HG02798 (cell line): ENCODE measurements at regions not wholly inside any gene's neighbourhood (a gene's known extent, or its start where the extent isn't known, plus 50 kb on each side); places are given as distances from the start of the nearest gene placed in this dataset.
A peak's percentile ranks its signal among the peaks of the same experiment; 100 is the strongest.
"Not testable (repeated sequence)": the region's sequence is repeated elsewhere in the genome, so short reads cannot be mapped to it uniquely, and the experiment has no call there.

ENCODE experiments used
- ATAC-seq: cut with Tn5 transposase; IDR thresholded peaks from one replicate; pipeline ENCODE4 v1.9.1; 2021; ENCODE audit warnings: mild to moderate bottlenecking; ENCODE audit not compliant: unreplicated experiment, poor library complexity

DNA sequence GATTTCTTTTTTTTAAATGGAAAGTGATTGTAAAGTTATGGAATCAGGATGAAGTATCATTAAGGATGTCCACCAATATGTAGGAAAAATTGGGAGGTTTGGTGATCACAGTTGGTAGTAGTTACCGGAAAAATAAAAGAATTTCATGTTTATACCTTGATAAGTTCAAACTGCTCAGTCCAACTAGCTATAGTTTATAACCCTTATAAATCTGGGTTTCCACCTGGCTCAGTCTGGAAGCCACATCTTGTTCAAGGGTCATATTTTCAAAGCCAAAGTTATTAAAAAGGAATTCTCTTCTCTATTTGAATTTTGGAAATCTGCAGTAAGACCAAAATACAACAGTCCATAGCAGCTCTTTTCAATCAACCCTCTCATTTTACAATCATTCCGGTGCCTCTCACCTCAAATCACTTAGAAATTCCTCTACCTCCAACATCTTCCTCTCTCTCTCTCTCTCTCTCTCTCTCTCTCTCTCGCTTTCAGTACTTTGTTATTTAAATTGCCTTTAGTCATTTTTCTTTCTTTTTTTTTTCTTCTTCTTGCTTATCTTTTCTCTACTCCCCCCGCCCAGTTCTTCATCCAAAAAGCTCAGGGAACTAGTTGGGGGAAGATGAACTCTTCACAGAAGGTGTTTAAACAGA lies 186.2 kb upstream of the TBC1D5 start:
- no peak for ATAC-seq

DNA sequence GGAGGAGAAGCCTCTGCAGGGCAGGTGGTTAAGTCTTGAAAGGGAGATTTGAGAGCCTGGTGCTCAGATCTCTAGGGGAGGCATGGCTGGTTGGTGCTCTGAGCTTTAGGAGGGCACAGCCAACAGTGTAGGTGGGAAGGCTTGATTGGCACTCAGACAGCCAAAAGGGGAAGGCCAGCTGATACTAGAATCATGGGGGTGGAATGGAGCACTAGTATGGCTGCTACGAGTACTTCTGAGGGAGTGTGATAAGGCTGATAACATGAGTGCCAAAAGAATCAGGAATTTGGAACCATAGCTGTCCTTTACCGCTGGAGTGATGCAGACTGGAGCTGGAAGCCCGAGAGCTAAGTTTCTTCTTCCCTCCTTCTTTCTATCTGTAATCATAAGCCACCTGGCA lies 184.6 kb upstream of the TBC1D5 start:
- ATAC-seq, result no peak

DNA sequence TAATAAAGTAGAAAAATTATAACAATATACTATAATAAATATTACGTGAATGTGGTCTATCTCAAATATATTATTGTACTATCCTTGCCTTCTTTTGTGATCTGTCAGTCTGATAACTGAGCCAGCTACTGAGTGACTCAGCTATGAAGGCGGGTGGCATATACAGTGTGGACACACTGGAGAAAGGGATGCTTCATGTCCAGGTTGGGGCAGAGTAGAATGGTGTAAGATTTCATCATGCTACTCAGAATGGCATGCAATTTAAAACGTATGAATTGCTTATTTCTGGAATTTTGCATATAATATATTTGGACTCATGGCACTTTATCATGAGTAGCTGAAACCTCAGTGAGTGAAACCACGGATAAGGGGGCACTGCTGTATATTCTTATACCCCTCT lies 172.9 kb upstream of the TBC1D5 start:
- no peak for ATAC-seq

DNA sequence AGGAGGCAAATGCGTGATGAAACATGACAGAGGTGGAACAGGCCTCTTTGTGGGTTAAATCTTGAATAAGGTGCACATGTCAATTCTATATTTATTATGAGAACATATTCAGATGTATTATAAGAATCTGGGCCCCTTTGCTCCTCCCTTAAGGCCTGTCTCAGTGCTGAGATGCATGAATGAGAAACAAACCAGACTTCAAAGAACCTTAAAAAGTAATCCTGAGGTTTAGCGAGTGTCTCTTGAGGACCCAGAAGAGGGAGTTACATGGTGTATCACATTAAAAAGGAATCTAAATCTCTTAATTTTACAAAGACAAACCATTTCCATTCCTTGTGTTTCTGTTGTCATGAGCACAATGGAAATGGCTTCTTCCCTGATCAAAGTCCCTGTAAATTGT lies 170.9 kb upstream of the TBC1D5 start:
- no peak for ATAC-seq

DNA sequence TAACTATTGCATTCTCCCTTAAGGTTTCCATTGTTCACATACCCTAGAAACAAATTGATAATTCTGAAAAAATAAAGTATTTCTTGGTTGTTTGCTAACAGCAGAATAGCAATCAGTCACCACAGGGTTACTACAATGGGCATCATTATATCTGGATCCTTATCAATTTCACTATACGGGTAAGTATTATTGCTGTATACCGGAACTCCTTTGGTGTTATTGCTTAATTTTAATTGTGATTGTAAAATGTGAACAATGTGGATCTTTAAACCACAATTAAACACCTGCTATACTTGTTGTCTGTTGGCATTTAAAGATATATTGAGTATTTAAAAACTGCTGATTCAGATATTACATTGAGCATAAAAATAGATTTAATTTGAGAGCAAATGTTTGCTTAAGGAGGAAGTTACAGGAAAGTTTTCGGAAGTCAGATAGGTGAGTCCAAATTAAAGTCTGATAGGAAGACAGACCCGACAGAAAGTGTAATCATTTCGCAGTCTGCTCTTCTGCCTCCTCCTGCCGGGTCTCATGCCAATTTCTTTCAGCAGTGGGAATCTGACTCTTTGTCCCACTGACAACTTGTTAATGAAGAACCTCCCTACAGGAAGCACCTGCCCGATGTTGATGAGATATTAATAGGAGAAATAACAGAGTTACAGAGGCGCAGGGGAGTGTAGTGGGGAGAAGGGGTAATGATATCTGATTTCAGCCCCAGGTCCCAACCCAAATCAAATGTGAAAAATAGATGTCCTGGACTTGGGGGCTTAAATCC lies 169.7 kb upstream of the TBC1D5 start:
- no peak for ATAC-seq

DNA sequence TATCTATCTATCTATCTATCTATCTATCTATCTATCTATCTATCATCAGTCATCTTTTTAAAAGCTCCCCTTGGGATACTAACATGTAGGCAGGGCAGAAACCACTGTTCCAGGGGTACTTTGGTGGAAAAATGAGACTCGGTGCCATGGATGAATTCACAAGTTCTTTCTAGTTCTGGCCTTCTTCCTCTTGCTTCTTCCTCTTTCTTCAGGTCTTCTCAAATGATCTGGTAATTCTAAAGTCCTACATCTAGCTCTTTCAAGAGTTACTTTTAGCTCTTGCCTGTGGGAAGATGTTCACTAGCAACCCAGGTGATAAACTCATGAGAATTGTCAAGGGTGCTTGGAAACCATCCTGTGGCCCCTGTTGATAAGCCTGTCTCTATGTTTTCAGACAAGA lies 168.5 kb upstream of the TBC1D5 start:
- no peak for ATAC-seq

DNA sequence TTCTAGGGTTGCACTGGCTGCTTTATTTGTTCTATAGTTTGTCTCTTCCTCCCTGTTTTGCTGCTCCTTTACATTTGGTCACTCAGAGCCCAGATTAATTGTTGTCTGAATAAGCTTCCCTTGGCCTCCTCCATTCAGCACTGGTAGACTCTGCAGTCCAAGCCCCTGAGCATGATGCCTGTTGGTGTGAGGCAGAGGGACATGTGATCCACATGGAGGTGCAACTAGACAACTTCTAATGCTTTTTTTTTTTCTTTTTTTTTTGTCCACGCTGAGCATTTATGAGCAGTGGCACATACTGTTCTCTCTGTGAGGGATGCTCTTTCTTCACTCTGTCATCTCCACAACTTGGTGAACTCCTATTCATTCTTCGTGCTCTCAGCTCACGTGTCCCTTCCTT lies 167.3 kb upstream of the TBC1D5 start:
- no peak for ATAC-seq

DNA sequence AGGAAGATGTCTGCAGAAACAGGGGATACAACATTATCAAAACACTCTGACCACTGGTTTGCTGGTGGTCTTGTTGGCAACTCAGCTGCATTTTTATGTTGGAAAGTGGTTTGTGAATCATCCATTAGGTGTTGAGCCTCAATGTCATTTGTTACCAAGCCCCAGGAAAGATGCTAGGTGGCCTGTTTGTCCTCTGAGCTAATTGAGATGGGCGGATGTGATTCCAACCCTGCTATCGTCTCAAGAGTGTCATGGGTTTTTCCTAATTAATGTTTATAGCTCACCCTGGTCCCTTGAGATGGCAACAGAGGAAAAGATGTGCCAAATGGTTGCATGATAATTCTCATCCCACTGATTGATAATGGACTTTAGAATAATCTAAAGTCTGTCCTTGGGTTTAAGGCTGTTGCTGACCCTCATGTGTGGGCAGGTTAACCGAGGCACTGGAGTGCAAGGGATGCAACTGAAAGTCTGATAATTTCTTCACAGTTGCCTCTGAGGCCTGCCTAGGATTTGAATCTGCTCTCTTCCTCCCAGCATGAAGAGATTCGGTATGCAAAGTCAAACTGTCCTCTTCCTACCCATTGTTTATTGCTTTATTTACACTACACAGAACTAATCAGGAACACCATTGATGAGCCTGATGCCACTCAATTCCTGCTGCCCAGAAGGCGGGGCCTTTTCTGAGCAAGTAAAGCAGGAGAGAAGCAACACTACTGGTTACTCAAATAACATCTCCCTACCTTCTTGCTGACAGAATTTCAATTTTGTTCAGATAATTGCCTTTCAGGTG lies 166.2 kb upstream of the TBC1D5 start:
- no peak for ATAC-seq

DNA sequence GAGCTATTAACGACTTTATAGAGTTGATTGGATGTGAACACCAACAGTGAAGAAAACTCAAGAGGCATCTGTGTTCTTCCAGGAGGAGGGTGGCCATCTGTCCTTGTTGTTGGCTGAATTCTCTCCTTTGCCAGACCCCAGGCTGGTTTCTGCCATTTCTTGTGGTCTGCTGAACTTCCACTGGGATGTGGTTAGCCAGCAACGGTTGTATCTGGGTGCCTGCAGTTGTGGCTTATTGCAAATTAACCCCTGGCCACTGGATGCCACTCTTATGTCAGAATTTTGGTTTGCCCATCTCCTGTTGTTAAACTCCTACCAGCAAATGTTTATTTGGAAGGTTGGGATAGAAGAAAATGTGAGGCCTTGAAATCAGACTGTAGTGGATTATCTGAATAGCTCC lies 163.6 kb upstream of the TBC1D5 start:
- no peak for ATAC-seq

DNA sequence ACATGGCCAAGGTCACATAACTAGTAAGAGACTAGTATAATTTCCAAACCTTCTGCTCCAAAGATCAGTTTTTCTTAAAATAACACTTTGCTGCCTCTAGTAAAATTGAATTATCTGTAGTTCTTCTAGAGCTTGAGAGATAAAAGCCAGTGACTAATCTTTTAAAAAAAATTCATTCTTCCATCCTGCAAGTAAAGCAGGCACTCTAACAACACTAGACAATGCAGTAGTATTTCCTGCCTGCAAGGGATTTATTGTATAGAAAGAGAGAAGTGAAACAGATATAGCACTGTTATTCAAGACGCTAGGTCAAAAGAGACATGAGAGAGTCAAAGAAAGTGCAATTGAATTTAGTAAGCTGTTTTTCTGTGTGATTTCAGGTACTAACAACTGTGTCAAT lies 159.5 kb upstream of the TBC1D5 start:
- peak; percentile 49 for ATAC-seq

DNA sequence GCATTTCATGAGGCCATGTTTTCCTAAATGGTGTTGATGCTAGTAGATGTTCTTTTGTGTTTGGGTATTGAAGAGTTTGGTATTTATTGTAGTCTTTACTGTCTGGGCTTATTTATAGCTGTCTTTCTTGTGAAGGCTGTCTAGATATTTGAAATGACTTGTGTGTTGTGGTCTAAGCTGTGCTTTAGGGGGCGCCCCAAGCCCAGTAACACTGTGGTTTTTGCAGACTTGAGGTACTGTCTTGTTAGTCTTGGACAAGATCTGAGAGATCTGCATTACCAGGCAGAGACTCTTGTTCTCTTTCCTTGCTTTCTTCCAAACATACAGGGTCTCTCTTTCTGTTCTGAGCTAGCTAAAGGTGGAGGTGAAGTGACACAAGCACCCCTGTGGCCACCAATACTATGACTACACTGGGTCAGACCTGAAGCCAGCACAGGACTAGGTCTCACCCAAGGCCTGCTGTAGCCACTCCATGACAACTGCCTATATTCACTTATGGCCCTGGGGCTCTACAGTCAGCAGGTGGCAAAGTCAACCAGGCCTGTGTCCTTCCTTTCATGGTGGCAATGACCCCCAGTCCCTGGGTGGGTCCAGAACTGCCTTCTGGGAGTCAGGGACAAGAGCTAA lies 152.1 kb upstream of the TBC1D5 start:
- ATAC-seq, result peak; percentile 76

DNA sequence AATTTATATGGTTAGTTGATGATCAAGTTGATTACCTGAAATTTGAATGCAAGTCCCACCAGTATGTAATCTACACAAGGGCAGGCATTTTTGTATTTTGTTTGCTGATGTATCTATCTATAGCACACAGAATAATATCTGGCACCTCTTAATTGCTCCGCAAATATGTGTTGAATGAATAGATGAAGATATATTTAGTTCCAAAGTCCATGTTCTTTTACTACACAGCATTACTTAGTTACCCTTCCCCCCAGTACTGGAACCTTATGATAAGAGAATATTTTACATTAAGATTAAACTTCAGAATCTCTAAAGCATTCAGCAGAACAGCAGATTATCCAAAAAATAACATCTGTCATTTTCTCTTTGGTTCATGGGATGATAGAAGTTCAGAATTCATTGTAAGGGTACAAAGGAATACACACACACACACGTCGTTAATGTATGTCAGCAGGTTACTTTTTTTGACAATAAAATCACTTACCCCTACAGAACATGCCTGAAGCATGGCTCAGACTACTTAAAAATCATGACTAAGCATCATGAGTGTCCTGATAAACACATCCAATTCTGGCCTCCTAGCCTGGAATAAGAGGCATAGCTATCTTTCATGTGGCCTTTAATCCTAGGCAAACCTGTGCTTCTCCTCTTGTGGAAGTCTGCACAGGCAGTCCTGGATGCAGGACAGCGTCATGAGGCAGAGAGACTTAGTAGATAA lies 148.9 kb upstream of the TBC1D5 start:
- ATAC-seq, result no peak

DNA sequence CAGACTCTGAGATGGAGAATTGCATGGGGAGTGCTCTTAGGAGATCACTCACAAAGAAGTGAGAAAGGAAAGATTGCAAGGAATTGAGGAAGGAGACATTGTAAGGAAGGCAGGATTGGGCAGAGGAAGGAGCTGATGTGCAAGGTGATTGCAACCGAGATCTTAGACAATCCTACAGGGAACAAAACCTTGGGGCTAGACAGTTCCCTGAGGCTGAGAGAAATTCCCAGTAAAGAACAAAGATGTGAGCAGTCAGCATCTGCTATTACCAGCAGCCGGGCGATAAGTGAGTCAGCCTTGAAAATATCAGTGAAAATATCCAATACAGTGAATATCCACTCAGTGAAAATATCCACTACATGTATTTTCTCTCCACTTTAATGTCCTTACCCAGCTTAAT lies 143.6 kb upstream of the TBC1D5 start:
- no peak for ATAC-seq

DNA sequence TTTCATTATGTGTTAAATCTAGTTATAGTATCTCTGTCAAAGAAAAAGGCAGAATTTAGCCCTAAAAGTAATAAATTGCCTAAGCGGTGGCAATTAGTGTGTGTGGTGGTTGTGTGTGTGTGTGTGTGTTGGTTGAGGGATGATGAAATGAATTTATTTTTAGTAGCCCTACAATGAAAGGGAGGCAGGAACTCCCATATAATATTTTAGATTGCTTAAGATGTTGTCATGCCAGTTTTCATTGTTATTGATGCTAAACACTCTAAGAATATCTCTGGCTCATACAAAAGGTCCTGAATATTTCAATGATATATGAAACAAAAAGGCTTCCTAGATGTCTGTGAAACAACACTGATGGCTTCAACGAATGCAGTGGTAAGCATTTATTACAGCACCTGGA lies 140.6 kb upstream of the TBC1D5 start:
- no peak for ATAC-seq

DNA sequence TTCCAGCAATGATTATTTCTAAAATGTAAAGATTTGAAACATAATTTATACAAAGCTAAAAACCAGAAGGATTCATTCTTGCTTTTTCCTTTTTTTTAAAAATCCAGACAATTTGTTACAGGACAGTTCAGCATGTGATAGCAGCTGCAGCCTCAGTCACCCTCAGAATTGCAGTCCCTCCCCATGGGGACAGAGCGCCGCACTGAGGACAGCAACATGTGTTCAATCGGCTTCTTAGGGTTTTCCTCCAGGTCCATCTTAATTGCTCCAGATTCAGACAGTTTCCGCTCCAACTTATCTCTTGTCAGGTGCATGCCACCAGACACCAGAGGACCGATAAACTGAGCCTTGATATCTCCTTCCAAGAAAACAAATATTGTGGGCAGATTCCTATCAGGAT lies 134.9 kb upstream of the TBC1D5 start:
- ATAC-seq, result no peak

DNA sequence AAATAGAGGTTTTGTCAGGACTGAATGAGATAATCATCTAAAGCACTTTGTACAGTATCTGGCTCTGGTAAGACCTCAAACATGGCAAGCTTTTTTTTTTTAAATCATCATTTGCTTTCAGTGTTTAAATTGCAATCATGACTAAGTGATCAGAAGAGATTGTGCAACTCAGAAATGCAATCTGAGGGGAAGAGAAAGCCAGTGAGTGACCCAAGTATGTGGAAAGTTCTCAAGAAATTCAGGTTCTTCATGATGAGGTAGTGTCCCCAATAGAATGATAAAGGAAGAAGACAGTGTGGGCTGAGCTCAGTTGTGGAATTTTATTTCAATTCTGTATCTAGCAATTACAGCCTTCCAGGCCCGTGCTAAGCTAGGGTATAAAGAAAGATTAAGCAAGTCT lies 132.2 kb upstream of the TBC1D5 start:
- ATAC-seq, result no peak

DNA sequence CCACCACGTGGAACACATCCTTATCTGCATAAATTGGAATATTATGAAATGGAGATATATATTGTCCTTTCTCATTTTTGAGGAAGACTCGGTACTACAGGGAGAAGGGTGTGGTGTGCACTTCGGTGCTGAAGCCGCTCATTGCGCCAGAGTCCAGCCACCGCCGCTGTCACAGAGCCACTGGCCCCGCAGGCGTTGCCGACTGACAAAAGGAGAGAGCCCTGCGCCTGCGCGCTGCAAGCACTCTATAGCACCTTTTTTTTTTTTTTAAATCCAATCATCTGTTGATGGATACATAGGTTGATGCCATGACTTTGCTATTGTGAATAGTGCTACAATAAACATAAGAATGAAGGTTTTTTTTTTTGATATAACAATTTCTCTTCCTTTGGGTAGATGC lies 130.0 kb upstream of the TBC1D5 start:
- ATAC-seq, result no peak

DNA sequence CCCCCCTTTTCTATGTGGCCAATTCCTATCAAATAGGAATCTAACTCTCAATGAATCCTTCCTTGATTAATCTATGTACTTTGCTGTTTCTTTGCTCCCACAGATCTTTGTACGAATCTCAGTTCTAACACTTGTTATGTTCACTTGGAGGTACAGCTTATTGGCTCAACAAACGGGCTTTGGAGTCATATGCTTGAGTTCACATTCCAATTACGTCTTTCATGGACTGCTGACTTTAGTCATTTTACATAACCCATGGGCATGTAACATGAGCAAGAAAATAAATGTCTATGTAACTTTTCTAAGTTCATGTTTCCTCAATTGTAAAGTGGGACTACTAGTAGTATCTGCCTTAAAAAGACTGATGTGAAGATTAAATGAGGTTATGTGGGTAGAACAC lies 123.2 kb upstream of the TBC1D5 start:
- ATAC-seq, result no peak

DNA sequence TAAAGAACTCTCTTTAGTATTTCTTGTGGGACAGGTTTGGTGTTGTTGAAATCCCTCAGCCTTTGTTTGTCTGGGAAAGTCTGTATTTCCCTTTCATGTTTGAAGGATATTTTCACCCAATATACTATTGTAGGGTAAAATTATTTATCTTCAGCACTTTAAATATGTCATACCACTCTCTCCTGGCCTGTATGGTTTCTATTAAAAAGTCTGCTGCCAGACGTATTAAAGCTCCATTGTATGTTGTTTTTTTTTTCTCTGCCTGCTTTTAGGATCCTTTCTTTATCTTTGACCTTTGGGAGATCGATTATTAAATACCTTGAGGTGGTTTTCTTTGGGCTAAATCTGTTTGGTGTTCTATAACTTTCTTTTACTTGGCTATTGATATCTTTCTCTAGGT lies 119.0 kb upstream of the TBC1D5 start:
- no peak for ATAC-seq

DNA sequence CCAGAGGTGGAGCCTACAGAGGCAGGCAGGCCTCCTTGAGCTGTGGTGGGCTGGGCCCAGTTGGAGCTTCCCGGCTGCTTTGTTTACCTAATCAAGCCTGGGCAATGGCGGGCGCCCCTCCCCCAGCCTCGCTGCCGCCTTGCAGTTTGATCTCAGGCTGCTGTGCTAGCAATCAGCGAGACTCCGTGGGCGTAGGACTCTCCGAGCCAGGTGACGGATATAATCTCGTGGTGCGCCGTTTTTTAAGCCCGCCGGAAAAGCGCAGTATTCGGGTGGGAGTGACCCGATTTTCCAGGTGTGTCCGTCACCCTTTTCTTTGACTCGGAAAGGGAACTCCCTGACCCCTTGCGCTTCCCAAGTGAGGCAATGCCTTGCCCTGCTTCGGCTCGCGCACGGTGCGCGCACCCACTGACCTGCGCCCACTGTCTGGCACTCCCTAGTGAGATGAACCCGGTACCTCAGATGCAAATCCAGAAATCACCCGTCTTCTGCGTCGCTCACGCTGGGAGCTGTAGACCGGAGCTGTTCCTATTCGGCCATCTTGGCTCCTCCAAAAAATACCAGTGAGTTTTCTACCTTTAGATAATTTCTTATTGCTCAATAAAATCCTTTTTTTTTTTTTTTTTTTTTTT lies 118.5 kb upstream of the TBC1D5 start:
- not testable (repeated sequence) for ATAC-seq
